Activated CD4-positive, alpha-beta T cell treated with anti-CD3 and anti-CD28 coated beads for 1 hour (primary cell): ENCODE measurements at regions not wholly inside any gene's neighbourhood (a gene's known extent, or its start where the extent isn't known, plus 50 kb on each side); places are given as distances from the start of the nearest gene placed in this dataset.

Source experiments
- DNase-seq: peaks from one replicate; pipeline ENCODE4 v3.0.0-alpha.2; 2020

DNA sequence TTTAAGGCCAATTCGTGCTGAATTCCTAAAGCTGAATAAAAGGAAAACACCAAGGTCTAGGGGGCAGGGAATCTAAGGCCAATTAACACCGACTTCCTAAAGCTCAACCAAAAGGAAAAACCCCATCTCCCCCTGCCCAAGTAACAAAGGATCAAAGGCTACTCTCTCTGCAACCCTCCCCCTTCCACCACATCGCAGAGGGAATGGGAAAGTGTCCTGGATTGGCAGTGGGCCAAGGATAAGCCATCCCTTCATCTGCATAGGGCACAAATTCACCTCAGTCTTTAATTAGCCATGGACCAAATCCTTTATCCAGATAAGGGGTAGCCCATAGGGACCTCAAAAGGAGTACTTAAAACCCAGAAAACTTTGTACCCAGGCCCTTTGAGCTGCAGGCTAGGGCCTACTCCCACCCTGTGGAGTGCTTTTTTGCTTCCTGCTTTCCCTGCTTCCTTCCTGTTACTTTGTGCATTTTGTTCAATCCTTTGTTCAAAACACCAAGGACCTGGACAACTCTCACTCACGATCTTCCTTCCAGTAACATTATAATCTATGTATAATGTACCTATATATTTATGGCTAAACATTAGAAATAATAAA is 2119.8 kb upstream of the CELF4 start:
- no peak for DNase-seq

DNA sequence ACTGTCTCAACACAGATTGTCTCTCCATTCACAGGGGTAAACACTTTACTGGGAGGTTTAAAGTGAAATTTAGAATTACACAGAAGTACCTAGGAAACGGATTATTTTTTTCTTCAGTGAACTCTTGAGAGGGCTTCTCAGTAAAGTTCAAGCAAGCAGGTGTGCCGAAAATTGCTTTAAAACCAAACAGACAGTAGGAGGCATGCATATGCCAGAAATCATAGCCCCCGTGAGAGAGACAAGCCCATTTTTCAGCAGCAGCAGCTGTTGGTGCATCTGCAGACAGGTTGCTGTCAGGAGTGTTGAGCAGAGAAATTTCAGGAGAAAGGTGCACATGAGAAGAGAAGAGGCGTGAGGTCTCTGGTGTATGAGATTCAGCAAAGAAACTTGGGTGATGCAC is 2115.5 kb upstream of the CELF4 start:
- DNase-seq, result no peak

- no peak for DNase-seq
These were observed 2110.3 kb upstream of the CELF4 start for GRCh38 chr18:39675906-39676305.

GRCh38 chr18:39675368-39675767 is 2109.8 kb upstream of the CELF4 start:
- DNase-seq, result no peak

- DNase-seq, result no peak
These were observed 2106.6 kb upstream of the CELF4 start for GRCh38 chr18:39672171-39672570.

DNA sequence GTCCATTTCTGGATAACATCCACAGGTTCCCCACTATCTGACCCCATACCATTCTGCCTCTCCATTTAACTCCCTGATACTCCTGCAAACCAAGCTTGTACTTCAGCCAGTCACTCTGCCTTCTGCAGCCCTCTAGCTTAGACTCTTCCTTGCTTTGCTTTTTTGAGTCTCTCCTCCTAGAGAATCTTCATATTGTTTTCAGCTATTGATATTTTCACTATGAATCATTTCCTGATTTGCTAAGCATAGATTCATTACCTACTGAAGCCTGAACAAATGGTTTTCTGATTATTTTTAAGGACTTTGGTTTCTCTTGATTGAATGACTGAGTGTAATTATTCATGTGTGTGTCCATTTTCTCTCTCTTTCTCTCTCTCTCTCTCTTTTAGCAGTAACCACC is 2102.3 kb upstream of the CELF4 start:
- DNase-seq, result no peak

GRCh38 chr18:39666541-39666940 is 2100.9 kb upstream of the CELF4 start:
- no peak for DNase-seq

GRCh38 chr18:39661856-39662366 is 2096.3 kb upstream of the CELF4 start:
- no peak for DNase-seq

DNA sequence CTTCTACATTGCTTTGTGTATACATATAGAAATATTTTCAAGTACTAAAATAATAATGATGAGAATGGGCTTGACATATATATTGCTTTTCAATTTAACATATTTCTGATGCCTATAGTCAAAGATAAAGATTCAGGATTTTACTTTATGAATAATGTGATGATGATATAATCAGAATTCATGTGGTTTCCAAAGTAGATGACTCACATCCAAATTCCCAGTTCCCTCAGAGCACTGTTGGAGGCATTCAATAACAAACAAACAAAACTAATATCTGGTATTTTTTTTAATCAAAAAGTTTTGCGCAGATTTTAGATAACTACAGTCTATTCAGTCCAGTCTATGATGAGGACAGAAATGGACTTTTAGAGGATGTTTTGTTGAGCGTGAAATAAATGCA is 2094.5 kb upstream of the CELF4 start:
- no peak for DNase-seq

DNA sequence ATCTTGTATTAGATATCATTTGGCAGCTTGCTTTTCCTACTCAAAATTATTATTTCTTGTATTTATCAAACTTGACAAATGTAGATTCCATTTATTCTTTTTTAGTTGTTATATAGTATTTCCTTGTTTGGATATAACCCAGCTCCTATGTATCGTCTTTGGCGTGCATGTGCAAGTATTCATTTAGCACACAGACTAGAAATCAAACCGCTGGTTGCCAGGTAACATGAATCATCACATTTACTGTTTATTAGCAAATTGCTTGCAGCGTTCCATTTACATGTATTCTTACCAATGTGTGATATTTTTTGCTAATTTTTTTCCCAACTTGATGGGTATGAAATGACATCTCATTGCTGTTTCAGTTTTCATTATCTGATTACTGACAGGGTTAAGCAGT is 2089.7 kb upstream of the CELF4 start:
- no peak for DNase-seq

DNA sequence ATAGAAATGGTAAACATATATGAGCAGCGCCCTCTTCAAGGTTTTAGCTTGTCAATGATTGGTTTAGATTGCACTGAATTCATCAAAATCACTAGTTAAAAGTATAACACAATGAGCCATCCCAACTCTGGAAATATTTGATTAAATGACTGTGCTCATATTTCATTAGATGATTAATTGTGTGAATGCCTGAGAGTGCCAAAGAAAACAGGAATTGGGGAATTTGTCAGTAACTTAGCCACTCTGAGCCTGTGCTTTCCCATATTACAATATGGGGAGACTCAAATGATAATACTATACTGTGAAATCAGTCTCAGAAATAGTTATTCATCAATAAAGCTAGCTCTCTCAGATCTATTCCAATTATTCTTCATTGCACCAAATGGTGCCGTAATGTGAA is 2087.6 kb upstream of the CELF4 start:
- DNase-seq, result no peak

DNA sequence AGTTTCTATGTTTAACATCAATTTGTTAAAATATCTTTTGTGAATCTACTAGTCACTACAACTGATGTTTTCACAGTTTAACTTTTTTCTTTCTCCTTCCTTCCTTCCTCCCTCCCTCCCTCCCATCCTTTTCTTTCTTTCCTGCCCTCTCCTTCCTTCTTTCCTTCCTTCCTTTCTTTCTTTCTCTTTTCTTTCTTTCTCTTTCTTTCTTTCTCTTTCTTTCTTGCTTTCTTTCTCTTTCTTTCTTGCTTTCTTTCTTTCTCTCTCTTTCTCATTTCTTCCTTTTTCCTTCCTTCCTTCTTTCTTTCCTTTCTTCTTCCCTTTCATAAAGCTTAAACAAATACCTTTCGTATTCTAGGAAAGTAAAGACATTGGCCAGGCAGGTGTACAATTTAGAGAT is 2083.0 kb upstream of the CELF4 start:
- no peak for DNase-seq

DNA sequence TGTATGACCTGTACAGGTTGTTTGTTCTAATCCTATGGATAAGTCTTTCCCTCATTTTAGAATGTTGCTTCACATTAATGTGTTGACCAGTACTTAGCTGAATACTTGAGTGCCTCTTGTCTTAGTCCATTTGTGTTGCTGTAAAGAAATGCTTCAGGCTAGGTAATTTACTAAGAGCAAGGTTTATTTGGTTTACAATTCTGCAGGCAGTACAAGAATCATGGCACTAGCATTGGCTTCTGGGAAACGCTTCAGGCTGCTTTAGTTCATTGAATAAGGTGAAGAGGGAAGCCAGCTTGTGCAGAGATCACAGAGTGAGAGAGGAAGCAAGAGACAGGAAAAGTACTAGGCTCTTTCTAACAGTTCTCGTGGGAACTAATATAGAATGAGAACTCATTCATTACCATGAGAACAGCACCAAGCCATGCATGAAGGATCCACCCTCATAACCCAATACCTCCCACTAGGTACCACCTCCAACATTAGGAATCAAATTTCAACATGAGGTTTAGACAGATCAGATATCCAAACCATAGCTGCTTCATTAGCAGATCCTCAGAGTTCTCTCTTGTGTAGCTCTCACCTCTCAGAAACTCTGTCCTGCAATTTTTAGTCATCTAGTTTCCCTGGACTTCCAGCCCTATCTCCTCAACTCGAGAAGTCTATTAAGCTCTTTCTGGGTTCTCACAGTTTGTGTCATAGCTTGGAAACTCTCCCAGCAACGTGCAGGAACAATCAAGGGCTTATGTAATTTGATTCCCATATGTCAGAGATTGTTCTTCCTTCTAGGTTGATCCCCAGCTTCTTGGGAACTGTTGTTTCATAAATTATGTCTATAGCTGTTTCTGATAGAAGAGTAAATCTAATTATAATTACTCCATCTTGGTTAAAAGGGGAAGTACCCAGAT is 2082.3 kb upstream of the CELF4 start:
- no peak for DNase-seq

GRCh38 chr18:39638224-39638623 is 2072.6 kb upstream of the CELF4 start:
- DNase-seq, result no peak

DNA sequence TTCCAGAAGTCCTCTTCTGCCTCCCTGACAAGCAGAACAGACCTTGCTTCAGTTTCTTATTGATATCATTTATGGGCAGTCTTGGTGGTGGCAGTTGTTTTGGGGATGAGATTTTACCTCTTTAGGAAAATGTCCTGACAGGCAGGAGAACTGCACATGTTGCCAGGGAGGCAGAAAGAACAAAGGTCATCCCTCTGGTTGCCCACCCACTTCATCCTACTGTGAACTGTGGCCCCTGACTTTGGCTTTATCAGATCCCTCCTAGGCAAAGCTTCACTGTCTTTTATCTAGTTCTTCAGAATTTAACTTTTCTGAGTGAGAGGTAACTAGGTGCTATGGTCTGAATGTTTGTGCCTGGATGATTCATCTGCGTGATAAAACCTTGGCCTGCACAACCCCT is 2071.3 kb upstream of the CELF4 start:
- DNase-seq, result no peak

- DNase-seq, result no peak
These were observed 2070.4 kb upstream of the CELF4 start for GRCh38 chr18:39635966-39636365.

DNA sequence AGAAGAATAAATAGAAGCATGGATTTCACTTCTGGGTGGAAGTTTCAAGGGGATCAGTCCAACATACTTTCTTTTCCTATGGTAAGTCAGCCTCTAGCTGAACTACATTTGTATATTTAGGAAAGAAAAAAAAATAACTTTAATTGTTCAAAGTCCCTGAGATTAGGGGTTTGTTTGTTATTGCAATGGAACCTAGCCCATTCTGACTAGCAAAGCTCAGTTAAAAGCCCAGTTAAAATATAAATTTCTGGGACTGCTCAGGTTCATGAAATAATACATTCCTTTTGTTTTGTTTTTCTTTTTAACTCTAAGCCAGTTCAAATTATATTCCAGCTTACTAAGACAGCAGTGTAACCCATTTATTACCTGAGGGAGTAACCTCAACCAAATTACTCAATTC is 2069.6 kb upstream of the CELF4 start:
- DNase-seq, result no peak

- DNase-seq, result no peak
These were observed 2062.3 kb upstream of the CELF4 start for GRCh38 chr18:39627936-39628335.

- no peak for DNase-seq
These were observed 2059.4 kb upstream of the CELF4 start for GRCh38 chr18:39624961-39625360.

DNA sequence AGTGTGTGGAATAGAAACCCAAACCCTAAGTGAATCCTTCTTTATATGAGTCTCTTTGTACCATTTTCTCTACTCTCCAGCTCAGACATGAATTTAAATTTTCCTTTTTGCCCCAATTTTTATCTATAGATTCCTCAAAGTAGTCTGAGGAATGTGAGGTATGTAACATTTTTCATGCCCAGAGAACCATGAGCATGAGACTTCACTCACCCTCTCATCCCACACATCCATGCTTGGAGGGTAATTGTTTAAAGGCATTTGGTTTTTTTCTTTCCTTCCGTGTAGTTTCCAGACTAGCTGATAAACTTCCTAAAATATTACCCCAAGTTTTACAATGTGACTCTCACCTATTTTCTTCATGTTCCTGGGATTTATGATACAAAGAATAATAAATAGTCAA is 2056.8 kb upstream of the CELF4 start:
- no peak for DNase-seq

DNA sequence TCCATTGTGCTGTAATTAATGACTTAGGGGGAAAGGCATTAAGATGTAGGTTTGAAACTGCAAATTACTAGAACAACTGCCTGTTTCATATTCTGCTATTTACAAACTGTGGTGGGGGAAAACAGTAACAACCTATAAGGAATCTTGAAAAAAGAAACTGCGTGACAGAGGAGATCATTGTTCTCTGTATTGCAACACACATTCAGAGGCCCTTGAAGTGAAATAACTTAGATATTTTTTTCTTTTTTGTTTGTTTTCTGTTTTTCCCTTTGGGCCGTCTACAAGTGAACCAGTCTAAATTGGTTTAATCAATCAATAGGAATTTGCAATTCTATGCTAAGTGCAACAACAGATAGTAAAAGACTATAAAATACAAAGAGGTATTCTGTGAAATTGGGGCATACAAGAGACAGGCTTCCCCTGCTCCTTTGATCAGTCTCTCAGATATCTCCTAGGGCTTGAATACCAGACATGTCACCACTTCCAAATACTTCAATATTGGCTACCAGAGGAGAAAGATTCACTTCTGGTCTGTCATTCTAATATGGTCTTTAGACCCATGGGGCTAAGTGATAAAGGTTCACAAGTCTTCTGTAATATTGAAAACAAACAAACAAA is 2055.1 kb upstream of the CELF4 start:
- DNase-seq, result no peak

DNA sequence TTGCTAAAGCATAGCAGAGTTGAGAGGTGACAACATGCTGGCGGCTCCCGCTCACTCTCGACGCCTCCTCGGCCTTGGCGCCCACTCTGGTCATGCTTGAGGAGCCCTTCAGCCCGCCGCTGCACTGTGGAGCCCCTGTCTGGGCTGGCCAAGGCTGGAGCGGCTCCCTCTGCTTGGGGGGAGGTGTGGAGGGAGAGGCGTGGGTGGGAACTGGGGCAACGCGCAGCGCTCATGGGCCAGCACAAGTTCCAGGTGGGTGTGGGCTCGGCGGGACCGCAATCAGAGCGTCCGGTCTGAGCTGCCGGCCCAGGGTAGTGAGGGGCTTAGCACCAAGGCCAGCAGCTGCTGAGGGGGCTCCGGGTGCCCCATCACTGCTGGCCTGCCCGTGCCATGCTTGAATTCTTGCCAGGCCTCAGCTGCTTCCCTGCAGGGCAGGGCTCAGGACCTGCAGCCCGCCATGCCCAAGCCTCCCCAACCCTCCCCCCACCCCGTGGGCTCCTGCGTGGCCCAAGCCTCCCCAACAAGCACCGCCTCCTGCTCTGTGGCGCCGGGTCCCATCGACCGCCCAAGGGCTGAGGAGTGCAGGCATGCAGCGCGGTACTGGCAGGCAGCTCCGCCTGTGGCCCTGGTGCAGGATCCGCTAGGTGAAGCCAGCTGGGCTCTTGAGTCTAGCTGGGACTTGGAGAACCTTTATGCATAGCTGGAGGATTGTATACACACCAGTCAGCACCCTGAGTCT is 2052.8 kb upstream of the CELF4 start:
- DNase-seq, result no peak

GRCh38 chr18:39611381-39612100 is 2045.9 kb upstream of the CELF4 start:
- no peak for DNase-seq
